ENCODE measurements at regions not wholly inside any gene's neighbourhood (a gene's known extent, or its start where the extent isn't known, plus 50 kb on each side); places are given as distances from the start of the nearest gene placed in this dataset.

- TF ChIP-seq CTCF (IDR thresholded peaks at IDR 0.05): no peak
- no peak for TF ChIP-seq POLR2A (IDR thresholded peaks at IDR 0.05)
Measured at GRCh38 chr13:75197803-75198202, 284.2 kb downstream of the TBC1D4 start.
